ENCODE measurements at regions not wholly inside any gene's neighbourhood (a gene's known extent, or its start where the extent isn't known, plus 50 kb on each side); places are given as distances from the start of the nearest gene placed in this dataset.

DNA sequence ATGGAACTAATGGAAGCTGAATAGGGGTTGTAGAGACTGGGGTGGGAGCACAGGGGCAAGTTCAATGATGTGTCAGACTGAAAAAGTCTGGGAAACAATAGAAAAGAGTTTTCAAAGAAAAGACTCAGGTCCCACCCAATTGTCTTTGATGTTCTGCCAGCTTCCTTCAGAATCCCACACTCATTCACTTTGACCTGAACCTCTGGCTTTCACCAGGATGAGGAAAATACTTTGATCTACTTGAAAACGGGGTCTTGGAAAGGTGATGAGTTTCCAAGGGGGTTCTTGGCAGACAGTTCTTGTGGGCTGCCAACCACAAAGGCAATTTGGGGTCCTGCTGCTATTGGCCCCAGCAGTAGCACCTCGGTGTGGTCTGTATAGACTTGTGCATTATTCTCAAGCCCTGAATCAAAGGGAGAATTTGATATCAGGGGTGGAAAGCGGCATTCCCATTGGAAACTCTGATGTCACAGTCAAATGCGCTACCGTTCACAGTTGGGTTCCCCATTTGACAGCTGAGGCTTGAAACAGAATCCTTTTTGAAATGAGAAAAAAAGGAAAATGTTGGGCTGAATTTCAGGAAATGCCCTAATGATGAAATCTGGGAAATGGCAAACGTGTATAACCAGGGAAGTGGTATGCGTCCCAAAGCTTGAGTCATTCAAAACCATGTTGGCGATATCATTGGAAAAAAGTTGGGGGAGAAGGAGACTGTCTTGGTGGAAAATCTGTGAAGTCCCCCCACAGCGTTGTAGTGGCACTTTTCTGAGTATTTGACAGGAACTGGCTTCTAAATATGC, 229.2 kb upstream of the LRTM1 start:
- no peaks in the 10 kb centered on the region for H3K27me3 Mint-ChIP-seq (ENCODE audit: low read depth)
- no peak overlapping the region for H3K27ac Mint-ChIP-seq
- H3K4me3 Mint-ChIP-seq = no peak overlapping the region
- TF ChIP-seq, protein P1, sequence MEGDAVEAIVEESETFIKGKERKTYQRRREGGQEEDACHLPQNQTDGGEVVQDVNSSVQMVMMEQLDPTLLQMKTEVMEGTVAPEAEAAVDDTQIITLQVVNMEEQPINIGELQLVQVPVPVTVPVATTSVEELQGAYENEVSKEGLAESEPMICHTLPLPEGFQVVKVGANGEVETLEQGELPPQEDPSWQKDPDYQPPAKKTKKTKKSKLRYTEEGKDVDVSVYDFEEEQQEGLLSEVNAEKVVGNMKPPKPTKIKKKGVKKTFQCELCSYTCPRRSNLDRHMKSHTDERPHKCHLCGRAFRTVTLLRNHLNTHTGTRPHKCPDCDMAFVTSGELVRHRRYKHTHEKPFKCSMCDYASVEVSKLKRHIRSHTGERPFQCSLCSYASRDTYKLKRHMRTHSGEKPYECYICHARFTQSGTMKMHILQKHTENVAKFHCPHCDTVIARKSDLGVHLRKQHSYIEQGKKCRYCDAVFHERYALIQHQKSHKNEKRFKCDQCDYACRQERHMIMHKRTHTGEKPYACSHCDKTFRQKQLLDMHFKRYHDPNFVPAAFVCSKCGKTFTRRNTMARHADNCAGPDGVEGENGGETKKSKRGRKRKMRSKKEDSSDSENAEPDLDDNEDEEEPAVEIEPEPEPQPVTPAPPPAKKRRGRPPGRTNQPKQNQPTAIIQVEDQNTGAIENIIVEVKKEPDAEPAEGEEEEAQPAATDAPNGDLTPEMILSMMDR (IDR thresholded peaks at IDR 0.05; ENCODE audit: unreplicated experiment) = no peak
- DNase-seq (ENCODE audit: low spot score in 2 of 2, unreplicated experiment in 2 of 2) = no peak
- H3K36me3 Mint-ChIP-seq = no peaks in the 10 kb centered on the region
- H3K4me1 Mint-ChIP-seq = peaks cover 12% of the 10 kb centered on the region
- H3K9me3 Mint-ChIP-seq = no peaks in the 10 kb centered on the region

- no peaks in the 10 kb centered on the region for H3K27me3 Mint-ChIP-seq (ENCODE audit: low read depth)
- H3K9me3 Mint-ChIP-seq = no peaks in the 10 kb centered on the region
- H3K4me3 Mint-ChIP-seq = peak overlapping the region; percentile 9
- no peak for DNase-seq (ENCODE audit: low spot score in 2 of 2, unreplicated experiment in 2 of 2)
- no peak overlapping the region for H3K27ac Mint-ChIP-seq
- H3K36me3 Mint-ChIP-seq = no peaks in the 10 kb centered on the region
- H3K4me1 Mint-ChIP-seq = peaks cover 11% of the 10 kb centered on the region
- TF ChIP-seq, protein P1 (IDR thresholded peaks at IDR 0.05; ENCODE audit: unreplicated experiment) = no peak
Measured at GRCh38 chr3:55147856-55148720, 220.2 kb upstream of the LRTM1 start.

- H3K4me3 Mint-ChIP-seq = no peak overlapping the region
- DNase-seq (ENCODE audit: low spot score in 2 of 2, unreplicated experiment in 2 of 2) = no peak
- H3K36me3 Mint-ChIP-seq = no peaks in the 10 kb centered on the region
- H3K9me3 Mint-ChIP-seq = no peaks in the 10 kb centered on the region
- peaks cover 11% of the 10 kb centered on the region for H3K4me1 Mint-ChIP-seq
- no peaks in the 10 kb centered on the region for H3K27me3 Mint-ChIP-seq (ENCODE audit: low read depth)
- TF ChIP-seq, protein P1 (IDR thresholded peaks at IDR 0.05; ENCODE audit: unreplicated experiment) = no peak
- H3K27ac Mint-ChIP-seq = no peak overlapping the region
Measured at GRCh38 chr3:55147406-55147805, 219.5 kb upstream of the LRTM1 start.

DNA sequence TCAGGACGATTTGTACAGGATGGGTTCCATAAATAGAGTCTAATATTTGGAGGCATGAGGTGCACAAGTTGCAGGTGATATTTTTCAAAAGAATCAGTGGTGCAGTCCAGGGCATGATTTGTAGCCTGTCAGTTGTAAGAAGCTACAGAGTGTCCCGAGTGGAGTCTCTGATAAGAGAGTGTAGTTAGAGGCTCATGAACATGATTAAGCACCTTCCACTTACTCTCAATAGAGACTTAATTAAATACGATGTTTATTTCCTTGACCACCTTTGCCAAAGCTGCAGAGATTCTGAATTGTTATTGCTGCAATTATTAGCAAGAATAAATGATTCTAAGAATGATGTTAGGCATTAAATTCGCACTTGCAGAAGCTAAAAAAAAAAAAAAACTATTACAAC, 218.4 kb upstream of the LRTM1 start:
- no peak for DNase-seq (ENCODE audit: low spot score in 2 of 2, unreplicated experiment in 2 of 2)
- Mint-ChIP-seq H3K27ac (no peak overlapping the region), H3K4me1 (peaks cover 11% of the 10 kb centered on the region), H3K9me3 (no peaks in the 10 kb centered on the region), H3K27me3 (ENCODE audit: low read depth) (no peaks in the 10 kb centered on the region), H3K36me3 (no peaks in the 10 kb centered on the region), H3K4me3 (no peak overlapping the region)
- TF ChIP-seq, protein P1 (IDR thresholded peaks at IDR 0.05; ENCODE audit: unreplicated experiment) = no peak

DNA sequence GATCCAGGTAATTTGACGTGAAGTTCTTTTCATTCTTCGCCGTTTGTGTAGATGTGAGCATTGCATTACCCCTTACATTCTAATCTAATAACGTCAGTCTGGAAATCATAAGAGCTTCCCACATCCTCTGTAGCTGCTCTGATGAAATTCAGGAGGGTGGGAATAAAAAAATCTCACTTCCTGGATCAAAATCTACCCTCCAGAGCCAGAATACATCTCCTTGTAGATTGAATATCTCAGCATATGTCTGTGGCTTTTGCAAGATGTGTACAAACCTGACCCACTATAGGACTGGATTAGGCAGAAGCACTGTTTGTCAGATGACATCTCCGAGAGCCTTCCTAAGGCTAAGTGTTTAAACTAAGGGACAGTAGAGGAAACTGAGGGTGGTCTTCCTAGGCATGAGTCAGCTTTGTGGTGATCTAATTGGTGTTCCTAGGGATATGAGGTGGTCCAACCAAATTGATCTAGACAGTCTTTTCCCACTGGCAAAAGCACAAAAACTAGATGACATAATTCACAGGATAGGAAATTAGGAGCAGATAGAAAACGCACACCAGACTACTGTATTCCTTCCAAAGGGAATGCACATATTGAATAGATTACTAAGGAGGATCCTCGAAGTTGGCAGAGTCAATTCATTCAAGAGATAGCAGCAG, 216.3 kb upstream of the LRTM1 start:
- Mint-ChIP-seq H3K4me1 (peaks cover 11% of the 10 kb centered on the region), H3K27me3 (ENCODE audit: low read depth) (no peaks in the 10 kb centered on the region), H3K27ac (no peak overlapping the region), H3K4me3 (no peak overlapping the region), H3K9me3 (no peaks in the 10 kb centered on the region), H3K36me3 (no peaks in the 10 kb centered on the region)
- TF ChIP-seq, protein P1 (IDR thresholded peaks at IDR 0.05; ENCODE audit: unreplicated experiment) = no peak
- no peak for DNase-seq (ENCODE audit: low spot score in 2 of 2, unreplicated experiment in 2 of 2)

Measured in mesothelial cell of epicardium (in vitro differentiated cells).